ENCODE measurements at regions not wholly inside any gene's neighbourhood (a gene's known extent, or its start where the extent isn't known, plus 50 kb on each side); places are given as distances from the start of the nearest gene placed in this dataset.

DNA sequence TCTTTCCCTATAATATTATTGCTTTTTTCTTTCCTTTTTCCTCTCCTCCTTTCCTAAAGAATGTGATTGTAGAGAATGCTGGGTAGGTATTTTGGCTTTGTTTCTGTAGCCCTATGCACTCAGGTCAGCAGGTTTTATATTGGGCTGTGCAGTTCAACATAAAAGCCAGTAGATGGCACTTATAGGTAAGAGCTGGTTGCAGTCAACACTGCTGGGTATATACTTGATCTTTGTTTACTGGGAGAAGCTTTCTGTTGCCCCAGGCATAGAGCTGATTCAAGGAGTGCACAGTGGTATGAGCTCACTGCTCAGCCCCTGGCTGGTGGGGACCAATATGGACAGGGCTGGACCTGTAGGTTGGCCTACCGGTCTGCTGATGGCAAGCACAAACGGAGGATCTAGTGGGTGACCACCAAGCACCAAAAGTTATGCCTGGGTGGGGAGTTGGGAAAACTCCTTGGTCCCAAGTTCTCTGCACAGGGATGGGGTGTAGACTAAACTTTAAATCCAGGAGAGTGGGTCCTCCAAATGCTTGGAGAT is 378.9 kb downstream of the PMP22 start:
- peak; percentile 34 for TF ChIP-seq CTCF (IDR thresholded peaks at IDR 0.05; ENCODE audit: low read length)
- no peak for TF ChIP-seq EZH2 (optimal IDR thresholded peaks at IDR 0.05; ENCODE audit: low read depth, low read length)
